ENCODE measurements at regions not wholly inside any gene's neighbourhood (a gene's known extent, or its start where the extent isn't known, plus 50 kb on each side); places are given as distances from the start of the nearest gene placed in this dataset.

DNA sequence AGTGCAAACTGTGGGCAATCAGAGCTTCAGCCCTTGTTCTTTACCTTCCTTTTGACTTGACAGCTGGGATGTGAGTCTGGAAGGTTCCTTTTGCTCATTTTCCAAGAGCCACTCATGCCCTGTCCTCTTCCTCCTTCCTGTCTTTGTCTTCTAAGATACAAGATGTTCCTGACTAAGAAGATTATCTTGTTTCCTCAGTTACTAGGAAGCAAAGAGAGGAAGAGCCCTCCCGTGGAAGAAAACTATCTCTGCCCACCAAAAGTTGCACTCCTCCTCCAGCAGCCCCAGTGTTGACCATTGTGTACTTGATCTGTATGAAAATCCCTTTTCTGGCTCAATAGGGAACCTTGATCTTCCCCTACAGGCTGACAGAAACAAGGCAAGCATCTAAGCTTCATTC is 138.0 kb downstream of the C12orf75 start:
- Histone ChIP-seq H3K9me2 (ENCODE audit: low read depth, low read length) (no peaks in the 10 kb centered on the region), H3K9me3 (ENCODE audit: low read length) (no peaks in the 10 kb centered on the region), H3K27me3 (ENCODE audit: insufficient read depth, low read length) (no peaks in the 10 kb centered on the region), H3F3A (ENCODE audit: insufficient read depth, low read length) (no peaks in the 10 kb centered on the region), H3K79me2 (ENCODE audit: insufficient read depth, low read length) (no peaks in the 10 kb centered on the region), H4K20me1 (ENCODE audit: insufficient read depth, low read length) (no peaks in the 10 kb centered on the region), H3K4me2 (ENCODE audit: low read length) (no peak overlapping the region), H3K4me1 (ENCODE audit: insufficient read depth, low read length, severe bottlenecking) (no peaks in the 10 kb centered on the region), H2AFZ (ENCODE audit: low read length) (no peak overlapping the region), H3K27ac (ENCODE audit: low read depth, low read length, poor library complexity, severe bottlenecking) (no peak overlapping the region), H3K36me3 (ENCODE audit: insufficient read depth, low read length) (no peaks in the 10 kb centered on the region), H3K4me3 (ENCODE audit: low read depth, low read length, poor library complexity, severe bottlenecking) (no peak overlapping the region), H3K9ac (ENCODE audit: low read length) (no peak overlapping the region)
- TF ChIP-seq, protein P1, sequence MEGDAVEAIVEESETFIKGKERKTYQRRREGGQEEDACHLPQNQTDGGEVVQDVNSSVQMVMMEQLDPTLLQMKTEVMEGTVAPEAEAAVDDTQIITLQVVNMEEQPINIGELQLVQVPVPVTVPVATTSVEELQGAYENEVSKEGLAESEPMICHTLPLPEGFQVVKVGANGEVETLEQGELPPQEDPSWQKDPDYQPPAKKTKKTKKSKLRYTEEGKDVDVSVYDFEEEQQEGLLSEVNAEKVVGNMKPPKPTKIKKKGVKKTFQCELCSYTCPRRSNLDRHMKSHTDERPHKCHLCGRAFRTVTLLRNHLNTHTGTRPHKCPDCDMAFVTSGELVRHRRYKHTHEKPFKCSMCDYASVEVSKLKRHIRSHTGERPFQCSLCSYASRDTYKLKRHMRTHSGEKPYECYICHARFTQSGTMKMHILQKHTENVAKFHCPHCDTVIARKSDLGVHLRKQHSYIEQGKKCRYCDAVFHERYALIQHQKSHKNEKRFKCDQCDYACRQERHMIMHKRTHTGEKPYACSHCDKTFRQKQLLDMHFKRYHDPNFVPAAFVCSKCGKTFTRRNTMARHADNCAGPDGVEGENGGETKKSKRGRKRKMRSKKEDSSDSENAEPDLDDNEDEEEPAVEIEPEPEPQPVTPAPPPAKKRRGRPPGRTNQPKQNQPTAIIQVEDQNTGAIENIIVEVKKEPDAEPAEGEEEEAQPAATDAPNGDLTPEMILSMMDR (IDR thresholded peaks at IDR 0.05; ENCODE audit: low read length) = no peak
- TF ChIP-seq EZH2 (IDR thresholded peaks at IDR 0.05; ENCODE audit: borderline replicate concordance, low read length) = no peak

- Histone ChIP-seq H3K4me2 (ENCODE audit: low read length) (no peak overlapping the region), H3K4me1 (ENCODE audit: insufficient read depth, low read length, severe bottlenecking) (no peaks in the 10 kb centered on the region), H3K9ac (ENCODE audit: low read length) (no peak overlapping the region), H4K20me1 (ENCODE audit: insufficient read depth, low read length) (no peaks in the 10 kb centered on the region), H3K27ac (ENCODE audit: low read depth, low read length, poor library complexity, severe bottlenecking) (no peak overlapping the region), H3K36me3 (ENCODE audit: insufficient read depth, low read length) (no peaks in the 10 kb centered on the region), H3K79me2 (ENCODE audit: insufficient read depth, low read length) (no peaks in the 10 kb centered on the region), H3K9me3 (ENCODE audit: low read length) (no peaks in the 10 kb centered on the region), H3K4me3 (ENCODE audit: low read depth, low read length, poor library complexity, severe bottlenecking) (no peak overlapping the region), H3K27me3 (ENCODE audit: insufficient read depth, low read length) (no peaks in the 10 kb centered on the region), H3F3A (ENCODE audit: insufficient read depth, low read length) (no peaks in the 10 kb centered on the region), H3K9me2 (ENCODE audit: low read depth, low read length) (no peaks in the 10 kb centered on the region), H2AFZ (ENCODE audit: low read length) (no peak overlapping the region)
- no peak for TF ChIP-seq EZH2 (IDR thresholded peaks at IDR 0.05; ENCODE audit: borderline replicate concordance, low read length)
- TF ChIP-seq, protein P1 (IDR thresholded peaks at IDR 0.05; ENCODE audit: low read length) = no peak
Measured at GRCh38 chr12:105469211-105469610, 138.7 kb downstream of the C12orf75 start.

DNA sequence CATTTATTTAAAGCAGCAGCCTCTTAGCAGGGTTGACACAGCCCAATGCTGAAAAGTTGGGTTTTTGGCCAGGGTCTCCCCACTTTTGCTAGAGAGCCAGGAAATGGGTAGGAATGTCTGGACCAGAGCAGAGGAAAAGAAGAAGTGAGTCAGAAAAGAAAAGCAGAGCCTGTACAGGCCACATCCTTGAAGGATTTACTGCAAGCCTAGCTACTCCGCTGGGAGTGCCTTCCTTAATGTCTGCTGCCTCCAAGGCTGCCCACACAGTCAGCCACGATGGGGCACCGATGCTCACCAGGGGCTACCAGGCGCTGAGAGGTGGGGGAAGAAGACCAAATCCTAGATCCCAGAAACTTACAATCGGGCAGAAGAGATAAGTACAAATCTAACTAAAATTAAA is 139.2 kb downstream of the C12orf75 start:
- H3K9me2 ChIP-seq (ENCODE audit: low read depth, low read length) = no peaks in the 10 kb centered on the region
- H3K4me1 ChIP-seq (ENCODE audit: insufficient read depth, low read length, severe bottlenecking) = no peaks in the 10 kb centered on the region
- no peak overlapping the region for H3K9ac ChIP-seq (ENCODE audit: low read length)
- no peaks in the 10 kb centered on the region for H3F3A ChIP-seq (ENCODE audit: insufficient read depth, low read length)
- H3K27me3 ChIP-seq (ENCODE audit: insufficient read depth, low read length) = no peaks in the 10 kb centered on the region
- no peak overlapping the region for H3K27ac ChIP-seq (ENCODE audit: low read depth, low read length, poor library complexity, severe bottlenecking)
- H3K36me3 ChIP-seq (ENCODE audit: insufficient read depth, low read length) = no peaks in the 10 kb centered on the region
- H3K4me2 ChIP-seq (ENCODE audit: low read length) = no peak overlapping the region
- no peak for TF ChIP-seq EZH2 (IDR thresholded peaks at IDR 0.05; ENCODE audit: borderline replicate concordance, low read length)
- TF ChIP-seq, protein P1 (IDR thresholded peaks at IDR 0.05; ENCODE audit: low read length) = no peak
- no peaks in the 10 kb centered on the region for H3K9me3 ChIP-seq (ENCODE audit: low read length)
- H3K4me3 ChIP-seq (ENCODE audit: low read depth, low read length, poor library complexity, severe bottlenecking) = no peak overlapping the region
- H2AFZ ChIP-seq (ENCODE audit: low read length) = no peak overlapping the region
- H3K79me2 ChIP-seq (ENCODE audit: insufficient read depth, low read length) = no peaks in the 10 kb centered on the region
- H4K20me1 ChIP-seq (ENCODE audit: insufficient read depth, low read length) = no peaks in the 10 kb centered on the region

All from OCI-LY1 (cell line).